IMR-90 (cell line): ENCODE measurements at regions not wholly inside any gene's neighbourhood (a gene's known extent, or its start where the extent isn't known, plus 50 kb on each side); places are given as distances from the start of the nearest gene placed in this dataset.

Experiments
- ATAC-seq: fragments of 200-7000 bp; cut with Tn5 transposase; 2 replicates; pipeline ENCODE4 v1.9.1; 2020; ENCODE audit warnings: low read depth, mild to moderate bottlenecking, moderate library complexity
- BruUV-seq: library from RNA; stranded (reverse); fragments of 400-500 nt; replicated peaks from 2 replicates; lab custom pipeline; 2021; lab: Mats Ljungman, UMichigan
- CTCF ChIA-PET: fragments of 300-600 bp; formaldehyde crosslinking; extraction: SDS; loops from one replicate; lab custom pipeline; 2021; ENCODE audit warnings: antibody characterized with exemption; lab: Yijun Ruan, JAX
- POLR2A ChIA-PET: fragments of 300-600 bp; sonication (Branson Sonifier 250); formaldehyde crosslinking; loops from one replicate; lab custom pipeline; 2022; ENCODE audit warnings: antibody characterized with exemption; ENCODE audit not compliant: unreplicated experiment; lab: Charles Lee
- DNase-seq: peaks from one replicate; pipeline ENCODE4 v3.0.0; 2013
- H2AFZ ChIP-seq: replicated peaks from 2 replicates; pipeline ENCODE3; 2013; ENCODE audit warnings: low read length, mild to moderate bottlenecking; ENCODE audit not compliant: poor library complexity
- H2AK5ac ChIP-seq: 2 replicates; pipeline ENCODE4 v1.6.1; 2013; ENCODE audit warnings: low read depth, low read length, inconsistent platforms
- H2AK9ac ChIP-seq: replicated peaks from 2 replicates; pipeline ENCODE3; 2013; ENCODE audit warnings: mild to moderate bottlenecking, low read depth, low read length, moderate library complexity; ENCODE audit not compliant: poor library complexity
- H2BK120ac ChIP-seq: 2 replicates; pipeline ENCODE4 v1.6.1; 2013; ENCODE audit warnings: low read depth, low read length, inconsistent platforms
- H2BK15ac ChIP-seq: 3 replicates; pipeline ENCODE4 v1.6.1; 2013; ENCODE audit warnings: low read depth, low read length, inconsistent platforms
- H2BK20ac ChIP-seq: 2 replicates; pipeline ENCODE4 v1.6.1; 2013; ENCODE audit warnings: low read depth, mild to moderate bottlenecking, inconsistent platforms, low read length, moderate library complexity
- H2BK5ac ChIP-seq: 2 replicates; pipeline ENCODE4 v1.6.1; 2013; ENCODE audit warnings: mild to moderate bottlenecking, low read depth, low read length, inconsistent platforms; ENCODE audit not compliant: poor library complexity, severe bottlenecking
- H3K14ac ChIP-seq: replicated peaks from 2 replicates; pipeline ENCODE4 v1.6.1; 2013; ENCODE audit warnings: low read depth, low read length, inconsistent platforms
- H3K18ac ChIP-seq: 2 replicates; pipeline ENCODE4 v1.6.1; 2013; ENCODE audit warnings: low read depth, low read length, control low read depth
- H3K23ac ChIP-seq: 2 replicates; pipeline ENCODE4 v1.6.1; 2013; ENCODE audit warnings: low read depth, low read length, inconsistent platforms
- H3K27ac ChIP-seq: 2 replicates; pipeline ENCODE4 v1.5.1; 2013; ENCODE audit warnings: mild to moderate bottlenecking, control low read depth, low read length; ENCODE audit not compliant: insufficient read depth
- H3K27me3 ChIP-seq: 2 replicates; pipeline ENCODE4 v1.6.1; 2013; ENCODE audit warnings: low read length; ENCODE audit not compliant: control insufficient read depth, insufficient read depth
- H3K36me3 ChIP-seq: 2 replicates; pipeline ENCODE4 v1.6.1; 2013; ENCODE audit warnings: low read length, mixed read lengths; ENCODE audit not compliant: control insufficient read depth, insufficient read depth
- H3K4ac ChIP-seq: 2 replicates; pipeline ENCODE4 v1.6.1; 2013; ENCODE audit warnings: low read depth, low read length, inconsistent platforms
- H3K4me1 ChIP-seq: 2 replicates; pipeline ENCODE4 v1.6.1; 2013; ENCODE audit warnings: low read length, mixed read lengths; ENCODE audit not compliant: control insufficient read depth, insufficient read depth
- H3K4me2 ChIP-seq: 2 replicates; pipeline ENCODE4 v1.6.1; 2013; ENCODE audit warnings: low read depth, mild to moderate bottlenecking, control low read depth, low read length, moderate library complexity
- H3K4me3 ChIP-seq: 2 replicates; pipeline ENCODE4 v1.5.1; 2013; ENCODE audit warnings: low read depth, mild to moderate bottlenecking, control low read depth, low read length, moderate library complexity; ENCODE audit not compliant: insufficient read depth
- H3K56ac ChIP-seq: 2 replicates; pipeline ENCODE4 v1.6.1; 2013; ENCODE audit warnings: low read length, inconsistent platforms; ENCODE audit not compliant: insufficient read depth; ENCODE audit errors: extremely low read depth
- H3K79me1 ChIP-seq, 2 experiments: 2 replicates each; pipeline ENCODE4 v1.6.1; 2013; ENCODE audit warnings: low read length in 2 of 2, inconsistent platforms in 1 of 2, low read depth in 1 of 2
- H3K9ac ChIP-seq: 2 replicates; pipeline ENCODE4 v1.6.1; 2013; ENCODE audit warnings: low read depth, low read length, control low read depth
- H3K9me1 ChIP-seq: 2 replicates; pipeline ENCODE4 v1.6.1; 2013; ENCODE audit warnings: low read length, inconsistent platforms; ENCODE audit not compliant: insufficient read depth
- H3K9me3 ChIP-seq: 2 replicates; pipeline ENCODE4 v1.6.1; 2013; ENCODE audit warnings: low read length; ENCODE audit not compliant: control insufficient read depth, insufficient read depth
- H4K20me1 ChIP-seq: 2 replicates; pipeline ENCODE4 v1.6.1; 2013; ENCODE audit warnings: low read length, inconsistent platforms; ENCODE audit not compliant: insufficient read depth
- H4K5ac ChIP-seq: 2 replicates; pipeline ENCODE4 v1.6.1; 2013; ENCODE audit warnings: mild to moderate bottlenecking, low read depth, low read length, control low read depth
- H4K8ac ChIP-seq, 2 experiments: 2 replicates each; pipeline ENCODE4 v1.6.1; 2013; ENCODE audit warnings: low read depth in 2 of 2, low read length in 2 of 2, control low read depth in 1 of 2, inconsistent platforms in 1 of 2
- H4K91ac ChIP-seq: 2 replicates; pipeline ENCODE4 v1.6.1; 2013; ENCODE audit warnings: low read depth, low read length, inconsistent platforms; ENCODE audit not compliant: insufficient read depth
- CHD1 ChIP-seq: IDR thresholded peaks from 2 replicates; pipeline ENCODE4 v1.6.1; 2012; ENCODE audit warnings: low read depth, low read length, improper control_type of control experiment
- ELK1 ChIP-seq: fragments of 150-350 bp; IDR thresholded peaks from 2 replicates; pipeline ENCODE4 v1.6.1; 2016; ENCODE audit warnings: low read depth, mild to moderate bottlenecking, low read length, moderate library complexity, borderline replicate concordance
- FOS ChIP-seq: fragments of 150-350 bp; IDR thresholded peaks from 2 replicates; pipeline ENCODE4 v1.6.1; 2016; ENCODE audit warnings: low read depth, low read length
- NFE2L2 ChIP-seq: fragments of 150-350 bp; IDR thresholded peaks from 2 replicates; pipeline ENCODE4 v1.6.1; 2016; ENCODE audit warnings: low read depth, mild to moderate bottlenecking, low read length
- RFX5 ChIP-seq: IDR thresholded peaks from 2 replicates; pipeline ENCODE4 v1.8.0; 2012; ENCODE audit warnings: low read depth, mild to moderate bottlenecking, low read length, moderate library complexity
- WGBS, 2 experiments: methylation state at CpG; one replicate each; pipeline versions ENCODE4 v1.1.5 to v1.1.7; 2013; ENCODE audit warnings: missing lambda C conversion rate in 2 of 2; ENCODE audit not compliant: insufficient read length in 1 of 2; ENCODE audit errors: extremely low coverage in 2 of 2; 5-methylcytosine and 5-hydroxymethylcytosine counted together
- dilution Hi-C: fragments of 300-500 bp; cut with HindIII; formaldehyde crosslinking; loops from one replicate; pipeline ENCODE4 v1.14.3; 2018; ENCODE audit warnings: low sequenced_read_pairs; ENCODE audit not compliant: unreplicated experiment
- in situ Hi-C: fragments of 300-500 bp; cut with MboI; formaldehyde crosslinking; loops from 3 replicates; pipeline ENCODE4 v1.14.3; 2019; ENCODE audit warnings: low sequenced_read_pairs, inconsistent platforms, mixed read lengths
- intact Hi-C: fragments of 100-400 bp; cut with micrococcal nuclease; formaldehyde crosslinking; loops from 2 replicates; pipeline ENCODE4 v1.10.0; 2022

- Histone ChIP-seq H3K27me3 (no peaks in the 10 kb centered on the region), H4K20me1 (no peaks in the 10 kb centered on the region), H3K4ac (no peak overlapping the region), H4K91ac (no peak overlapping the region), H3K9me3 (peaks cover 2% of the 10 kb centered on the region), H3K79me1 (no peaks in the 10 kb centered on the region), H3K56ac (no peak overlapping the region), H2AK5ac (no peak overlapping the region), H2AFZ (no peak overlapping the region), H2BK15ac (no peak overlapping the region), H3K4me1 (no peaks in the 10 kb centered on the region), H2BK20ac (no peak overlapping the region), H4K5ac (no peak overlapping the region), H2BK5ac (no peak overlapping the region), H3K9ac (no peak overlapping the region), H2BK120ac (no peak overlapping the region), H3K36me3 (no peaks in the 10 kb centered on the region), H3K4me3 (no peak overlapping the region), H3K27ac (no peak overlapping the region), H3K23ac (no peak overlapping the region), H3K14ac (no peak overlapping the region), H3K18ac (no peak overlapping the region), H4K8ac (no peak overlapping the region), H3K9me1 (no peaks in the 10 kb centered on the region), H3K4me2 (no peak overlapping the region), H2AK9ac (no peak overlapping the region)
- TF ChIP-seq ELK1 = no peak
- no peak for TF ChIP-seq RFX5
- TF ChIP-seq CHD1 = no peak
- no peak for TF ChIP-seq FOS
- TF ChIP-seq NFE2L2 = no peak
- intact Hi-C loops = no loop called here
- no peak for DNase-seq
- ChIA-PET POLR2A (no interaction called here), CTCF (no interaction called here)
- dilution Hi-C loops = no loop called here
- in situ Hi-C loops = no loop called here
- ATAC-seq = no peak
- no TSS peak for BruUV-seq
- WGBS, 2 experiments = no CpG with 5 or more reads among the region's 1 CpG
Observed at GRCh38 chr13:55359067-55359466, 1781.7 kb upstream of the PRR20A start.
